Prostate gland (tissue), 2 donors: ENCODE measurements at regions not wholly inside any gene's neighbourhood (a gene's known extent, or its start where the extent isn't known, plus 50 kb on each side); places are given as distances from the start of the nearest gene placed in this dataset.

Experiments
- CTCF ChIP-seq, 4 experiments: fragments of 200-600 bp in 2 of 4; fragments of 450-650 bp in 2 of 4; sonication (generic) in 2 of 4; IDR thresholded peaks; 1 replicate in 3 of 4; 2 replicates in 1 of 4; pipeline ENCODE4 v1.5.1; 2016 to 2019; ENCODE audit warnings: antibody characterized with exemption in 4 of 4, mild to moderate bottlenecking in 2 of 4, moderate library complexity in 2 of 4
- POLR2A ChIP-seq: fragments of 450-650 bp; IDR thresholded peaks from one replicate; pipeline ENCODE4 v1.6.1; 2016; ENCODE audit warnings: antibody characterized with exemption, mild to moderate bottlenecking
- POLR2AphosphoS5 ChIP-seq: sonication (generic); formaldehyde crosslinking; IDR thresholded peaks from one replicate; pipeline ENCODE4 v1.6.1; 2017; ENCODE audit warnings: antibody characterized with exemption

- TF ChIP-seq CTCF (IDR thresholded peaks at IDR 0.05) (no peak), POLR2A (no peak), POLR2AphosphoS5 (no peak)
These were observed 381.5 kb upstream of the CDH18 start for GRCh38 chr5:20369518-20369885.
